GM12875 (cell line): ENCODE measurements at regions not wholly inside any gene's neighbourhood (a gene's known extent, or its start where the extent isn't known, plus 50 kb on each side); places are given as distances from the start of the nearest gene placed in this dataset.

Experiments
- H3K4me3 ChIP-seq: one replicate; pipeline ENCODE4 v1.5.1; 2011; ENCODE audit warnings: low read depth, low read length, control low read depth
- TF ChIP-seq, protein P1 (sequence below): IDR thresholded peaks from 2 replicates; pipeline ENCODE4 v1.5.1; 2011; ENCODE audit warnings: low read depth, mild to moderate bottlenecking, control low read depth, inconsistent platforms, low read length, moderate library complexity, borderline replicate concordance; ENCODE audit not compliant: insufficient read depth

DNA sequence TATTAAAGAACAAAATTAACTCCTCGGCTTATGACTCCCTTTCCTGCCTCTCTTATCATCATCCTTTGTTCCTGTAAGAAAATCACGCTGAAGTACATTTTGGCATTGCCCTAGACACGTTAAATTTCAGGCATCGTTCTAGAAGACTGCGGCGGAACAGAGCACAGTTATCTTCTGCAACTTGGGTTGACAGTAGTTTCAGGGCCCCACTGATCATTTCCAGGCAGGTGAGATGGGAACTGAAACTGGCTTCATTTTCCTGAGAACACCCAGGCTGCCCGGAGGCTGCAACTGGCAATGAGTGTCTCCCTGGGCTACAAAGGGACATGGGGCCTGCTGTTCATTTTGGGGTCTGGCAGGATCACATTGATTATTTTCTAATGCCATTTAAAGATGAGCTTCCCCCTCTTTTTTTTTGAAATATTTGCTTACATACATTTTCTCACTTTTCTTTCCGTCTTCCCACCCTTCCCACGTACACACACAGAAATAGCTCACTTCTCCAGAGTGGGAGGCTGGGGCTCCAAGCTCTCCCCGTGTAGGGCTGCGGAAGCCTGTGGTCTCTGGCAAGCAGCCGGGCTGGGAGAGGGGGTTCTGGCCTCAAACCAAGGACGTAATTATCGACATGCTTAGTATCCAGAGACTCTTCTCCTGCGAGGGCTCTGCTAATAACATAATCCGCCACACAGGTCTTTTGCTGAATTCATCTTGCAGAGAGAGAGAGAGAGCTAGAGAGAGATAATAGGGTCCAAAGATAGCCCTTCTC is 267.4 kb downstream of the ABHD5 start:
- TF ChIP-seq, protein P1, sequence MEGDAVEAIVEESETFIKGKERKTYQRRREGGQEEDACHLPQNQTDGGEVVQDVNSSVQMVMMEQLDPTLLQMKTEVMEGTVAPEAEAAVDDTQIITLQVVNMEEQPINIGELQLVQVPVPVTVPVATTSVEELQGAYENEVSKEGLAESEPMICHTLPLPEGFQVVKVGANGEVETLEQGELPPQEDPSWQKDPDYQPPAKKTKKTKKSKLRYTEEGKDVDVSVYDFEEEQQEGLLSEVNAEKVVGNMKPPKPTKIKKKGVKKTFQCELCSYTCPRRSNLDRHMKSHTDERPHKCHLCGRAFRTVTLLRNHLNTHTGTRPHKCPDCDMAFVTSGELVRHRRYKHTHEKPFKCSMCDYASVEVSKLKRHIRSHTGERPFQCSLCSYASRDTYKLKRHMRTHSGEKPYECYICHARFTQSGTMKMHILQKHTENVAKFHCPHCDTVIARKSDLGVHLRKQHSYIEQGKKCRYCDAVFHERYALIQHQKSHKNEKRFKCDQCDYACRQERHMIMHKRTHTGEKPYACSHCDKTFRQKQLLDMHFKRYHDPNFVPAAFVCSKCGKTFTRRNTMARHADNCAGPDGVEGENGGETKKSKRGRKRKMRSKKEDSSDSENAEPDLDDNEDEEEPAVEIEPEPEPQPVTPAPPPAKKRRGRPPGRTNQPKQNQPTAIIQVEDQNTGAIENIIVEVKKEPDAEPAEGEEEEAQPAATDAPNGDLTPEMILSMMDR = no peak
- H3K4me3 ChIP-seq = no peak overlapping the region

GRCh38 chr3:43958973-43959372 is 268.2 kb downstream of the ABHD5 start:
- TF ChIP-seq, protein P1 = no peak
- H3K4me3 ChIP-seq = no peak overlapping the region

- no peak overlapping the region for H3K4me3 ChIP-seq
- TF ChIP-seq, protein P1 = no peak
These were observed 269.0 kb downstream of the ABHD5 start for GRCh38 chr3:43959498-43960447.

GRCh38 chr3:43960448-43960840 is 269.7 kb downstream of the ABHD5 start:
- TF ChIP-seq, protein P1 = no peak
- H3K4me3 ChIP-seq = no peak overlapping the region

DNA sequence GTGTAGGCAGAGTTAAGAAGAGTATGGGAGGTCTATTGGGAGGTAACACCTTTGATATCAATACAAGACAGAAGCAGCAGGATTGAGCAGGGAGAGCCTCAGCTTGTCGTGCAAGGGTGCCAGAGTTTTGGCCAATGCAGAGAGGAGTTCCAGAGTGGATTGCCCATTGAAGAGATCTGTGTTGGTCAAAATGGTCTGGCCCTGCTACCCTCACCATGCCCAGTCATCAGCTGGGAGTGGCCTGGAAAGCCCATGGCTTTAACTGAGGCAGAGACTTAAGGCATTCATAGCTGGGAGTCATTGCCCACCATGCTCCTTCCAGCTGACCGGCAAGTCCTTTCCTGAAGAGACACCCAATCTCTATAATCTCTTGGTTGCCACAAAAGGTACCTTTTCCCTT is 271.3 kb downstream of the ABHD5 start:
- TF ChIP-seq, protein P1 = no peak
- H3K4me3 ChIP-seq = no peak overlapping the region

GRCh38 chr3:43963208-43963607 is 272.5 kb downstream of the ABHD5 start:
- no peak overlapping the region for H3K4me3 ChIP-seq
- TF ChIP-seq, protein P1 = no peak
